ENCODE measurements at regions not wholly inside any gene's neighbourhood (a gene's known extent, or its start where the extent isn't known, plus 50 kb on each side); places are given as distances from the start of the nearest gene placed in this dataset.

DNA sequence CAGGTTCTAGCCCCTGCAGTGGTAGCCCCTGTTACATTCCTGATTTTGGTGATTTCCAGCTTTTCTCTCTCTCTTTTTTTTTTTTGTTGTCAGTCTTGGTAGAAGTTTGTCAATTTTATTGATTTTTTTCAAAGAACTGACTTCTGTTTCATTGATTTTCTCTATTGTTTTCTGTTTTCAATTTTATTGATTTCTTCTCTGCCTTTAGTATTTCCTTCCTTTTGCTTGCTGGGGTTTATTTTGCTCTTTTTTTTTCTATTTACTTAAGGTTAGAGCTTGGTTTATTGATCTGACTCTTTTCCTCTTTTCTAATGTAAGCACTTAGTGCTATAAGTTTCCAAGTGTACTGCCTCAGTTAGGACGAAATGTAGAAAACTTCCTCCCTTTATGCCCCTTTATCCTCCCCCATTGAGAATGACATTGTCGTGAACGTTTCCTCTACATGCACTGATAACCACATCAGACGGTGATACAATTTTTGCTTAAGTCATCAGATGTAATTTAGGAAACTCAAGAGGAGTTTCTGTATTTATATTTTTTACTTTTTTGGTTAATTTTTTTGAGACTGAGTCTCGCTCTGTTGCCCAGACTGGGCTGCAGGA lies 81.1 kb upstream of the HS6ST1 start:
- TF ChIP-seq POLR2AphosphoS5 (IDR thresholded peaks at IDR 0.05; ENCODE audit: low read depth, low read length) (no peak), TAF1 (IDR thresholded peaks at IDR 0.05; ENCODE audit: low read depth, low read length) (no peak), POLR2A (IDR thresholded peaks at IDR 0.05; ENCODE audit: low read depth, low read length) (no peak), SPI1 (IDR thresholded peaks at IDR 0.05; ENCODE audit: low read depth, low read length) (no peak), POU2F2 (IDR thresholded peaks at IDR 0.05; ENCODE audit: low read depth, low read length) (no peak)
